GM12874 (cell line): ENCODE measurements at regions not wholly inside any gene's neighbourhood (a gene's known extent, or its start where the extent isn't known, plus 50 kb on each side); places are given as distances from the start of the nearest gene placed in this dataset.

Source experiments
- CTCF ChIP-seq: IDR thresholded peaks from 2 replicates; pipeline ENCODE4 v1.5.1; 2011; ENCODE audit warnings: low read depth, mild to moderate bottlenecking, control low read depth, low read length, moderate library complexity; ENCODE audit not compliant: insufficient read depth

- no peak for TF ChIP-seq CTCF
Measured at GRCh38 chr3:178206521-178206920, 329.7 kb upstream of the KCNMB2 start.

GRCh38 chr3:178217479-178217878 lies 318.8 kb upstream of the KCNMB2 start:
- no peak for TF ChIP-seq CTCF

GRCh38 chr3:178218231-178218630 lies 318.0 kb upstream of the KCNMB2 start:
- TF ChIP-seq CTCF, result no peak

- no peak for TF ChIP-seq CTCF
Measured at GRCh38 chr3:178223876-178224275, 312.4 kb upstream of the KCNMB2 start.

- TF ChIP-seq CTCF, result no peak
Measured at GRCh38 chr3:178226094-178226493, 310.1 kb upstream of the KCNMB2 start.

GRCh38 chr3:178231645-178232044 lies 304.6 kb upstream of the KCNMB2 start:
- no peak for TF ChIP-seq CTCF

- no peak for TF ChIP-seq CTCF
Measured at GRCh38 chr3:178233371-178234071, 302.7 kb upstream of the KCNMB2 start.
